Dedifferentiated amniotic fluid mesenchymal stem cell (primary cell): ENCODE measurements at regions not wholly inside any gene's neighbourhood (a gene's known extent, or its start where the extent isn't known, plus 50 kb on each side); places are given as distances from the start of the nearest gene placed in this dataset.

Experiments
- DNase-seq: peaks from one replicate; pipeline ENCODE4 v3.0.0-alpha.2; 2016; ENCODE audit errors: extremely low spot score

DNA sequence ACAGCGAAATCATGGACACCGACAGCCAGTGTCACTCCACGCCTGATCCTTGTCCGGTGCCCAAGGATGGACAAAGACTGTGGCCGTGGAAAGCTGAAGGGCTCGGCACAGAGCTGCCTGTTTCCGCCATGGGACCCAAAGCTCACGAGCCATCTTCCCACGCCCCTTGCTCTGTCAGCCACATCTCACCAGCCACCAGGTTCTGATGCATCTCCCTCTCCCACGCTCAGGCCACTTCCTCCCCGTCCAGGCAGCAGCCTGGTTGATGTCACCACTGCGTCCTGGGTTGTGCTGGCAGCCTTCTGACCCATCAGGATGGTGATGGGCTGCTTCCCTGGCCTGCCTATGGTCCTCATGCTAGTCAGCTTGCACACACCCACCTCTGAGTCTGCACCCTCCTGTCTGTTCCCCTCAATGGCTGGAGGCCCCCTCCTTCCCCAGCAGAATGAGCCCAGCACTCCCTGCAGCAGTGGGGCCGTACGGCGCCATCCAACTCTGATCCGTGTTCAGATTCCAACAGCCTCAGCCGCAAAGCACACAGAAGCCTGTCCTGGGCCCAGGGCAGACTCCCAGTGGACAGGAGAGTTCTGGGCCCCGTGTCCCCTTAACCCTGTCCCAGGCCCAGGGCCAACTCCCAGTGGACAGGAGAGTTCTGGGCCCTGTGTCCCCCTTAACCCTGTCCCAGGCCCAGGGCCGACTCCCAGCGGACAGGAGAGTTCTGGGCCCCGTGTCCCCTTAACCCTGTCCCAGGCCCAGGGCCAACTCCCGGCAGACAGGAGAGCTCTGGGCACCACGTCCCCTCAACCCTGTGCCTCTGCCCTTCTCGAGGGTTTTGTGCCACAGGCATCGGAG, 259.5 kb downstream of the BRD1 start:
- no peak for DNase-seq

DNA sequence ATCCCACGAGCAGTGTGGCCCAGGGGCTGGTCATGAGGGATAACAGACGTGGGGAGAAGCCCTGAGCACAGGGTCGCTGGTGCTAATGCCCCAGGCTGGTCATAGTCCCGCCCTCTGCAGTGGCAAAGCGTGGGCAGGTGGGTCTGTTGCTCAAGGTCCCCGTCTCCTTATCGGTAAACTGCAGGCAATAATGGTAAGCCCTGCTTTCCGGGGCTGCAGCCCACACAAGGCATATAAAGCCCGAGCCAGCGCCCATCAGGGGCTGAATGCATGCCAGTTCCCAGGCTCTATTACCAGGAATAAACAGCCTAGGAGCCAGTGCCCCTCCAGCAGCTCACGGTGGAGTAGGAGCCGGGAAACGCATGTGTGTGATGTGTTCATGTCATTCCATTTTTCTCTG, 261.0 kb downstream of the BRD1 start:
- DNase-seq = no peak

DNA sequence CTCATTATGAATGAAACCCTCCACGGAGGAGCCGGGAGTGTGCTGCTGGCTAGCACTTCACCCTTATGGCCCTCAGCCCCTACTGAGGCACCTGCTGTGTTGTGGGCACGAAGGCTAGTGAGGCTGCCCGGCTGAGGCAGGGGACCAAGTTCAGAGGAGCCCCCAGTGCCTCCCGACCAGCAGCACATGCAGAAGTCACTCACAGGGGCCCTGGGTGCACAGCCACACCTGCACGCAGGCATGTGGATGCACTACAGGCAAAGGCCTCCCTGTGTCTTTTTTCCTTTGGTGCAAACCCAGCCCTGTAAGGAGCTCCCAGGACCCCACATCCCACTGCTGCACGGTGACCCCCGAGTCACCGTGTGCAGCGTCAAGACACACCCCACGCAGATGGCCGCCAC, 261.5 kb downstream of the BRD1 start:
- no peak for DNase-seq

- no peak for DNase-seq
Measured at GRCh38 chr22:49565516-49565855, 262.2 kb downstream of the BRD1 start.

- DNase-seq = no peak
Measured at GRCh38 chr22:49564666-49565515, 262.8 kb downstream of the BRD1 start.

GRCh38 chr22:49564054-49564453, 263.6 kb downstream of the BRD1 start:
- DNase-seq = no peak

- DNase-seq = no peak
Measured at GRCh38 chr22:49562685-49563249, 264.9 kb downstream of the BRD1 start.

- DNase-seq = no peak
Measured at GRCh38 chr22:49561976-49562375, 265.7 kb downstream of the BRD1 start.

DNA sequence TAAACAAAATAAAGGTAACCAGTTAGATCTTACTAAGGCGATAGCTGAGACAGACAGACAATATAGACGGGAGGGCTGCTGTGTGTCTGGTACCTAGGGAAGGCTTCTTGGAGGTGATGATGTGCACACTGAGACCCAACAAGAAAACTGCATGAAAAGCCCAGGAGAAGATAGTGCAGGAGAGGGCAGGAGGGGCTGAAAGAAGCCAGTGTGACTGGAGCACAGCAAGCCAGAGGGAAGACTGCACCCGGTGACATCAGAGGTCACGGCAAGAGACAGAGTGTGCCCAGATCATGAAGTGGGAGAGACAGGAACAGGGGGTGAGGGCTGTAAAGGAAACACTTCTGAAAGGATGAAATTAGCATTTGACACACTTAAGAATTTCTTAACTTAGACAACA, 266.3 kb downstream of the BRD1 start:
- DNase-seq = no peak

DNA sequence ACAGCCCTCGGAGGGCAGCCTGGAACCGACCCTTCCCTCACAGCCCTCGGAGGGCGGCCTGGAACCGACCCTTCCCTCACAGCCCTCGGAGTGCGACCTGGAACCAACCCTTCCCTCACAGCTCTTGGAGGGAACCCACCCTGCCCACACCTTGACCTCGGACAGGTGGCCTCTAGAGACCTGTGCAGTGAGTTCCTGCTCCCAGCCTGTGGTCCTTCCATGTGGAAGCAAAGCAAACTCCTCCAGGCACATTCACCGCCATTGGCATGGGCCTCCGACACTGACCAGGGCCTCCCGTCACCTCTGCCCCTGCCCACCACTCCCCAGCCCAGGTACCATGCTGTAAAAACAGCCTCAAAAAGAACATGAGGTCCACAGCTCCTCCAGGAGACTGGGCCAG, 272.1 kb downstream of the BRD1 start:
- DNase-seq = no peak

- DNase-seq = no peak
Measured at GRCh38 chr22:49554741-49555140, 272.9 kb downstream of the BRD1 start.

- DNase-seq = no peak
Measured at GRCh38 chr22:49554296-49554625, 273.4 kb downstream of the BRD1 start.

GRCh38 chr22:49553518-49554295, 274.0 kb downstream of the BRD1 start:
- no peak for DNase-seq

GRCh38 chr22:49553076-49553475, 274.6 kb downstream of the BRD1 start:
- DNase-seq = no peak

DNA sequence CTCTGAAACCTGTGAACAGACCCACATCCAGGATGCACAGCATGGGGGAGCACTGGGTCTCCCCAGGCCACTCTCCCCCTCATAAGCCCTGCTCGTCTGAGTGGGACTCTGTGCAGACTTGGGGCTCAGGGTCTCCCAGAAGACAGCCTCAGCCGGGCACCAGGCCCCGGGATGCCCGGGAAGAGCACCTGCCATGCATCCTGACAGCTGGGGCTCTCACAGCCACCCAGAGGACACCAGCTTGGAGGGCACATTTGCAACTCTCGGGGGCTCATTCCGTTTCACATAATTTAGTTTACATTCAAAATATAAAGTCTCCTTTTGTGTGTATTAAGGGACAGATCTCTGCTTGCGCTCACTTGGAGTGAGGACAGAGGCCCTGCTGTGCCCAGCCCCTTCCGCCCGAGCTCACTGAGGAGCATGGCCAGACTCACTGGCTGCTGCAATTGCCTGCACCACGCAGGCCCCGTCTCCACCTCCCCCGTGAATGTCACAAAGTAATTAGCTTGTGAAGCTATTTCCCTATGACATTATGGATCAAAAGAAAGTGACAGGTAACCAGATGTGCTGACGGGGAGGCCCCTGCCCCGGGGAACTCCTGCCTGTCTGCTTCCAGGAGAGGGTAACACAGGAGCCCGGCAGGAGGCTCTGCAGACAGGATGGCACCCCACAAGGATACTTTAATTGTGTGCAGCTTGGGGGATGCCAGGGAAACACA, 275.6 kb downstream of the BRD1 start:
- no peak for DNase-seq

DNA sequence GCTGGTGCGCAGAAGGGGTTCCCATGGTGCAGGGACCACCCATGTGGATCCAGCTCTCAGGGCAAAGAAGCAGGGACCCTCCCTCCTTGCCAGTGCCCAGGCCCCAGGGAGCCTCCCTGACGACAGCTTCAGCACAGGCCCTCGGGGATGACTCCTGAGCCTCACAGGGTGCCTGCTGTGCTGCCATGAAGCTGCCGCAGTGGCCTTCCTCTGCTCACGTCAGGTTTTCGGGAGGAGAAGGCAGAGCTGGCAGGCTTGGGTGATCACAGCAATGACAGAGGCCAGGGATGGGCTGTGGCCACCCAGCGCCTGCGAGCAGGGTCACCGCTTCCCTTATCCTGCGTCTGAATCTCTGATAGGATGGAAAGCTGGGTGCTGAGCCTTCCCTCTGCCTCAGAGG, 276.2 kb downstream of the BRD1 start:
- no peak for DNase-seq

DNA sequence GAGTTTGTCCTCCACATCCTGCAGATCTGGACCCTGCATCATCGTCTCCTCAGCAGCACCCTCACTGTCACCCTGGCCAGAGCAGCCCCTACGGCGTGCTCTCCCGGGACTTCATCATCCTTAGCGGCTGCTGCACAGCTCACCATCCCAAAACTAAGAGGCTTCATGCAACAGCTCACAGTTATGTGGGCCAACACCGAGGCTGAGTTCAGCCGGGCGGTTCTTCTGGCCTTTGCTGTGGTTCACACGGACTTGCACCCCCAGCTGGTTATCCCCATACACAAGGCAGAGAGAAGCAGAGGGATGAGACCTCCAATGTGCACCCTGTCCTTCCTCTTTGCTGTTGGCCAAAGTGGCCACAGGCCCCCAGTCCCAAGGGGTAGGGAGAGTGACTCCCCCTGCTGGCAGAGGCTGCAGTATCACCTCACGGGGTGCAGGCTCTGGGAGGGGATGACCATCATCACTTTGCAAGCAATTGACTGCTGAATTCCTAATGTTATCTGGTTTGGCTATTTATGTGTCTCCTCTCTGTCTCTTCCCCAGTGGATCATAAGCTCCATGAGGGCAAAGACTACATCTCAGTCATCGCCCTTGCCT, 276.8 kb downstream of the BRD1 start:
- no peak for DNase-seq

DNA sequence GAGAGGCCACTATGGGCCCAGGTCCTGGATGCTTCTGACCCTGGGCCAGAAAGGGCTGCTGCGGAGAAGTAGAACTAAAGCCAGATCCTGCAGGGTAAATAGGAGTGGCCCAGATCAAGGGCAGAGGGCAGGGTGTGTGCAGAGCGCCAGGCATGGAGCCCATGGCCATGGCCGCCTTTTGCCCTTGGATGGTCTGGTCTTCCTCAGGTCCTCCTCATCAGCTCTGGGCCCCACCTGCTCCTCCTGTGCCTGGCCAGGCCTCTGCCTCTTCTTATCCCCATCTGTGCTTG, 277.6 kb downstream of the BRD1 start:
- no peak for DNase-seq

DNA sequence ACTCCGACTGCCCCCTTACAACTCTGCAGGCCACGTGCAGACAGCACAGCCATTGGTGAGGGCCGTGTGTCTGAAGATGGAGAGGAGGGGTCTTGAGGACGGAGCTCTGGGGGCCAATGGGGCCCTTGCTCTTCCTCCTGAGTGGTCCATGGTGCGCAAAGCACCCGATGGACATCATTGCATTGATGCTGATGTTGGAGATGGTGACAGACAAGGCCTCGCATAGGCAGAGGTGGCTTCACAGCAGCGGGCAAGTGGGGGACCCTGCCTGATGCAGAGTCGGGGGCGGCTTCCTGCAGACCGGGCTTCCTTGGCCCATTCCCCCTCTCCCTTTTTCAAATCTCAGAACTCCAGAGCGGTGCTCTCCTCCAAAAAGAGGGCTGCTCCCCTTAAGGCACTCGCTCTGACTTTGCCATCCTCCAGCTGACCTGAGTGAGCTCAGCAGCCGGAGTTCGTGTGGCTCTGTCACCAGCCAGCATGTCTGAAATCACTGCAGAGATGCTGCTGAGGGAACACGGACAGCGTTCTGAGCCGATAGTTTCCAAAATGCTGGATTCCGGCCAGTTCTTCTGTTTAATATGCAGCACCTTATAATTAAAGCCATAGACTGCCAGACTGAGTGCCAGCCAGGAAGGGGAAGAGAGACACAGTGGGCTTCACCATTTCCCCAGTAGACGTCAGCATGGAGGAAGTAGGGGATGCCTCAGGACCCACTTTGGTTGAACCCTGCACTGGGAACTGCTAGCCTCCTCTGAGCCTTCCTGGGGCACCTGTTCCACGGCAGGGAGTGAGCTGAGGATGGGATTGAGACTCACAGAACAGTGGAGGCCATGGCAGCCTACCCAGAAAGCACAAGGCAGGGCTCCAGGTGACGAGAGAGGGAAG, 278.2 kb downstream of the BRD1 start:
- no peak for DNase-seq
